Lower leg skin (tissue), 3 donors: ENCODE measurements at regions not wholly inside any gene's neighbourhood (a gene's known extent, or its start where the extent isn't known, plus 50 kb on each side); places are given as distances from the start of the nearest gene placed in this dataset.

Experiments
- CTCF ChIP-seq, 3 donors: fragments of 450-650 bp; IDR thresholded peaks; one replicate each; pipeline ENCODE4 v1.5.1; 2016; ENCODE audit warnings: antibody characterized with exemption in 3 of 3, mild to moderate bottlenecking in 3 of 3, moderate library complexity in 2 of 3
- POLR2A ChIP-seq, 2 donors: fragments of 450-650 bp; IDR thresholded peaks; one replicate each; pipeline ENCODE4 v1.6.1; 2016 to 2017; ENCODE audit warnings: antibody characterized with exemption in 2 of 2, mild to moderate bottlenecking in 1 of 2, moderate library complexity in 1 of 2

DNA sequence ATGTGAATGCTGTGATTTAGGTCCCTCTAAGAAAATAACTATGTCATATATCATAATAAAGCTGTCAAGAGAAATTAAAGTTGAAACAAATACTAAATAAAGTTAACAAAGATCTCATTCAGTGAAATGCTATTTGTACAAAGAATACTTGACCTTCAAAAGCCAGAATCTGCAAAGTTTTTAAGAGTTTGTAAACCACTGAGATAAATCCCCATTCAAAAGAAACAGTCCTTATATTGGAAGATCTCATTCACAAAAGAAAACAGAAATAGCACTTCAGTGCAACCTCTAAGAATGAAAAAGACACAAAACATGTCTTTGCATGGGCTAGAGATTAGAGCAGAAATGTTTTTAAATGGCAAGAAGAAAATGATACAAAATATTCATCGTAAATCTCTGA lies 149.1 kb upstream of the USP38 start:
- no peak for TF ChIP-seq CTCF (IDR thresholded peaks at IDR 0.05)
- TF ChIP-seq POLR2A (IDR thresholded peaks at IDR 0.05): no peak
